WTC11 (cell line): ENCODE measurements at regions not wholly inside any gene's neighbourhood (a gene's known extent, or its start where the extent isn't known, plus 50 kb on each side); places are given as distances from the start of the nearest gene placed in this dataset.

Source experiments
- ATAC-seq: fragments of 200-7000 bp; cut with Tn5 transposase; 2 replicates; pipeline ENCODE4 v1.10.0; 2021; ENCODE audit warnings: mild to moderate bottlenecking, moderate library complexity
- CTCF ChIA-PET: fragments of 300-600 bp; sonication (Branson Sonifier 250); formaldehyde crosslinking; loops from one replicate; lab custom pipeline; 2021; ENCODE audit warnings: antibody characterized with exemption; lab: Charles Lee
- POLR2A ChIA-PET: fragments of 350-600 bp; sonication (Branson Sonifier 250); formaldehyde crosslinking; loops from one replicate; lab custom pipeline; 2021; ENCODE audit warnings: antibody characterized with exemption; lab: Charles Lee
- DNase-seq: peaks from one replicate; pipeline ENCODE4 v3.0.0; 2021; ENCODE audit warnings: low spot score
- H3K27ac Mint-ChIP-seq: 2 replicates; pipeline ENCODE4 v1.8.0; 2021; ENCODE audit warnings: mixed read lengths
- H3K27me3 Mint-ChIP-seq: 2 replicates; pipeline ENCODE4 v1.8.0; 2021; ENCODE audit warnings: low read depth, mild to moderate bottlenecking, moderate library complexity, mixed read lengths
- H3K36me3 Mint-ChIP-seq: 2 replicates; pipeline ENCODE4 v1.8.0; 2021; ENCODE audit warnings: mixed read lengths
- H3K4me1 Mint-ChIP-seq: 2 replicates; pipeline ENCODE4 v1.8.0; 2022; ENCODE audit warnings: mixed read lengths
- H3K4me3 Mint-ChIP-seq: 2 replicates; pipeline ENCODE4 v1.8.0; 2021; ENCODE audit warnings: mild to moderate bottlenecking, moderate library complexity, mixed read lengths
- H3K9me3 Mint-ChIP-seq: 2 replicates; pipeline ENCODE4 v1.8.0; 2021; ENCODE audit warnings: mixed read lengths
- ELF4 ChIP-seq: sonication (generic); formaldehyde crosslinking; IDR thresholded peaks from 2 replicates; pipeline ENCODE4 v1.8.1; 2022; ENCODE audit warnings: low read depth, mild to moderate bottlenecking, moderate library complexity, missing genetic modification reagents
- MYBL2 ChIP-seq: sonication (generic); formaldehyde crosslinking; IDR thresholded peaks from 2 replicates; pipeline ENCODE4 v1.8.1; 2023; ENCODE audit warnings: mild to moderate bottlenecking, moderate library complexity, missing genetic modification reagents
- NFATC4 ChIP-seq: fragments of 250-450 bp; sonication (Bioruptor Pico); IDR thresholded peaks from 2 replicates; pipeline ENCODE4 v1.9.0; 2021; ENCODE audit warnings: mild to moderate bottlenecking
- NR3C1 ChIP-seq: sonication (generic); formaldehyde crosslinking; conservative IDR thresholded peaks from 2 replicates; pipeline ENCODE4 v1.8.1; 2023; ENCODE audit warnings: low read depth, mild to moderate bottlenecking, missing genetic modification reagents
- RELA ChIP-seq: sonication (generic); formaldehyde crosslinking; IDR thresholded peaks from 2 replicates; pipeline ENCODE4 v1.8.1; 2022; ENCODE audit warnings: missing genetic modification reagents, mild to moderate bottlenecking, borderline replicate concordance
- SMAD3 ChIP-seq: sonication (generic); formaldehyde crosslinking; IDR thresholded peaks from 2 replicates; pipeline ENCODE4 v1.8.0; 2022; ENCODE audit warnings: missing genetic modification reagents, mild to moderate bottlenecking, borderline replicate concordance
- SOX15 ChIP-seq: fragments of 250-450 bp; sonication (Bioruptor Pico); IDR thresholded peaks from 2 replicates; pipeline ENCODE4 v1.9.0; 2021; ENCODE audit warnings: mild to moderate bottlenecking
- TCF7 ChIP-seq: sonication (generic); formaldehyde crosslinking; IDR thresholded peaks from 2 replicates; pipeline ENCODE4 v1.8.0; 2022; ENCODE audit warnings: mild to moderate bottlenecking, low read depth, missing genetic modification reagents, moderate library complexity
- ZBTB21 ChIP-seq: sonication (generic); formaldehyde crosslinking; IDR thresholded peaks from 2 replicates; pipeline ENCODE4 v1.8.1; 2023; ENCODE audit warnings: mild to moderate bottlenecking, missing genetic modification reagents, borderline replicate concordance
- ZNF232 ChIP-seq: sonication (generic); formaldehyde crosslinking; IDR thresholded peaks from 2 replicates; pipeline ENCODE4 v1.8.0; 2022; ENCODE audit warnings: mild to moderate bottlenecking, missing genetic modification reagents
- ZNF263 ChIP-seq: sonication (generic); formaldehyde crosslinking; IDR thresholded peaks from 2 replicates; pipeline ENCODE4 v1.8.1; 2022; ENCODE audit warnings: low read depth, mild to moderate bottlenecking, moderate library complexity, missing genetic modification reagents
- TF ChIP-seq, protein P1 (sequence below): fragments of 250-450 bp; sonication (Bioruptor Pico); conservative IDR thresholded peaks from 2 replicates; pipeline ENCODE4 v1.9.0; 2021; ENCODE audit warnings: mild to moderate bottlenecking
- TF ChIP-seq, protein P2 (sequence below): sonication (generic); formaldehyde crosslinking; IDR thresholded peaks from 2 replicates; pipeline ENCODE4 v1.8.1; 2022; ENCODE audit warnings: missing genetic modification reagents, borderline replicate concordance
- TF ChIP-seq, protein P3 (sequence below): sonication (generic); formaldehyde crosslinking; conservative IDR thresholded peaks from 2 replicates; pipeline ENCODE4 v1.8.1; 2022; ENCODE audit warnings: mild to moderate bottlenecking, missing genetic modification reagents
- TF ChIP-seq, protein P4 (sequence below): sonication (generic); formaldehyde crosslinking; IDR thresholded peaks from 2 replicates; pipeline ENCODE4 v1.8.1; 2023; ENCODE audit warnings: mild to moderate bottlenecking, missing genetic modification reagents, moderate library complexity
- TF ChIP-seq, protein P5 (sequence below): fragments of 250-450 bp; sonication (Bioruptor Pico); IDR thresholded peaks from 2 replicates; pipeline ENCODE4 v1.9.0; 2021; ENCODE audit warnings: mild to moderate bottlenecking, borderline replicate concordance
- TF ChIP-seq, protein P6 (sequence below): sonication (generic); formaldehyde crosslinking; IDR thresholded peaks from 2 replicates; pipeline ENCODE4 v1.8.1; 2022; ENCODE audit warnings: mild to moderate bottlenecking, moderate library complexity, missing genetic modification reagents
- TF ChIP-seq, protein P7 (sequence below): fragments of 200-600 bp; IDR thresholded peaks from 2 replicates; pipeline ENCODE4 v1.8.0; 2022; ENCODE audit warnings: antibody characterized with exemption
- TF ChIP-seq, protein P8 (sequence below): fragments of 250-450 bp; sonication (Bioruptor Pico); IDR thresholded peaks from 2 replicates; pipeline ENCODE4 v1.9.0; 2021; ENCODE audit warnings: mild to moderate bottlenecking

DNA sequence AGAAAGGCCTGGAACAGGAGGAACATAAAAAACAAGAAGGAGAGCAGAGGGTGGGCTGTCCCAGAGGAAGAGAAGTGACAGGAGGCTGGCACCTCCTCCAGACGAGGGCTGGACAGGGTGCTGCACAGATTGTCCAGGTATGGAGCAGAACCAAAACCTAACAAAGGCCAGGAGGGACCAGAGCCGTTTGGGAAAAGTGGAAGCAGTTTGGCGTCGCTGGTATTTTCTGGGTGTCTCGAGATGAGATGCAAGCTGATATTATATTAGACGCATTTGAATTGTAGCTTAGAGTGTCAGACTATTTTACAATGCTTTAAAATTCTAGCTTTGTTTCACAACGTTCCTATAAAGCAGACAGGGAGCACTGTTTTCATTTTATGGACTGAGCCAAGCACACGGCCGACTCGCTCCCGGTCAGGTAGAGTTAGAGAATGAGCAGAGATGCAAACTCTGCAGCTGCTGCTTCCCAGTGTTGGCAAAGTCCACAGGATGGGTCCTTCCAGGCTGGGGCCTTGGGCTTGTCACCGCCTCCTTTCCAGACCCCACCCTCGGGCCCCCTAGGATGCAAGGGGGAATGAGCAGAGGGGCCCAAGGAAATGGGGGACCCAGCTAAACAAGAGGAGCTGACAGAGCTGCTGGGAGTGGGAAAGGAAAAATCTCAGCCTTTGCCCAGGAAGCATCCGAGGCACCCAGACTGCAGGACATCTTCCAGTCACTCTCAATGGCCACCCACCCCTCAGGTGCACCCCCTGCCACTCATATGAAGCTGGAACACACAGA lies 60.8 kb upstream of the TMPRSS2 start (continued):
- TF ChIP-seq, protein P1, sequence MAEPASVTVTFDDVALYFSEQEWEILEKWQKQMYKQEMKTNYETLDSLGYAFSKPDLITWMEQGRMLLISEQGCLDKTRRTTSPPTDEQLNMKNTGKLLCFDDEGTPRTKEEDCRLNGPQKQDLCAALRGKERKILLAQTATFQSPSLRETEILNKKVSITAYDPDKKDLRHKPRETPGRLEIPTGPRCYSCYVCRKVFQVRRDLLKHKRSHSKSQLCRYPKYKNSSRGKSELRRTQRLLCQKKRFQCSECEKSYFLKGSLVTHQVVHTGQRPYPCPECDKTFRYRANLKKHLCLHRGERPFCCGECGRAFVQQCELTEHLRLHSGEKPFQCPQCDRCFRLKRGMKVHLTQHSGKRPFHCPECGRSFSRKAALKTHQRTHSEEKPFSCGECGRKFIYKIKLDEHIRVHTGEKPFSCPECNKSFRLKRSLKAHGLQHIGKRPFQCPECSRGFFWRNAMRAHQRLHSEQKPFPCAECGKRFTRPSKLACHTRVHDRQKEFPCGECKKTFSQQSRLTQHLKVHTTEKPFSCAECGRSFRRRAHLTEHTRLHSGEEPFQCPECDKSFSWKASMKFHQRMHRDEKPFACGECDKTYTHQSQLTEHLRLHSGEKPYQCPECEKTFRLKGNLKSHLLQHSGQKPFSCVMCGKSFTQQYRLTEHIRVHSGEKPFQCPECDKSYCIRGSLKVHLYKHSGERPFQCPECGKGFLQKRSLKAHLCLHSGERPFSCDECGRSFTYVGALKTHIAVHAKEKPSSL (CRISPR knock-in tag) = no peak
- no peak for TF ChIP-seq MYBL2
- TF ChIP-seq ZBTB21 (CRISPR knock-in tag) = no peak

DNA sequence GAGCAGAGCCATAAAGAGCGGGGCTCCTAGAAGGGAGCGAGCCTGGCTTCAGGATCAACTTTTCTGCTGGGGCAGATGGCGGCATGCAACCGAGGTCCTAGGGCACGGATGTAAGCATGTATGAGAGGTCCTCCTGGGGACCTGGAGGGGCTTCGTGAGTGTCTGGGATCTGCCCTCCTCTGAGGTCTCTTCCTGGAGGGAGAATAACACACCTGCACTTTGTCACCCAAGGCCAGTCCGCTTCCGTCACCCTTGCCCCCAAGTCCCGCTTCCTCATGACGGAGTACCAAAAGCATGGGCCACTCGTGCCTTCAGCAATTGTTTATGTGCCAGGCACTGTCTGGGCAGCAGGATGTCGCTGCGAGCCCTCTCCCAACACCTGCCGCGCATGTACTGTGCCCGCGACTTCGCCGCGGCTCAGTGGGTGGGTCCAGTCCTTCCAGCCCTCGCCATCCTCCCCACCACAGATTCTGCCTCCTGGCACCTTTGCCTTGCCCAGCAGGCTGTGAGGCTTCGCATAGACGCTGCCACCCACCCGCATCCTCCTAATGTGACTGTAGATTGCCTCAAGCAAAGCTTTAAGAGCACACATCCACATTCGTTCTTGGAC lies 60.0 kb upstream of the TMPRSS2 start:
- H3K27me3 Mint-ChIP-seq = no peaks in the 10 kb centered on the region; the same call in 1 of the 2 replicates
- POLR2A ChIA-PET = no interaction called here
- H3K9me3 Mint-ChIP-seq = peaks cover 25% of the 10 kb centered on the region
- DNase-seq = no peak
- H3K27ac Mint-ChIP-seq = no peak overlapping the region
- no peak for ATAC-seq
- CTCF ChIA-PET = interaction anchor here (0.9 kb wide), 1 partner anchor 248 kb away, joined by 3 read pairs; no protein-coding TSS in a partner anchor
- peaks cover 11% of the 10 kb centered on the region for H3K36me3 Mint-ChIP-seq
- no peak overlapping the region for H3K4me3 Mint-ChIP-seq
- no peaks in the 10 kb centered on the region for H3K4me1 Mint-ChIP-seq
- TF ChIP-seq ZNF232 (CRISPR knock-in tag) = no peak
- no peak for TF ChIP-seq MYBL2
- TF ChIP-seq NR3C1 (CRISPR knock-in tag) = no peak
- no peak for TF ChIP-seq ELF4 (CRISPR knock-in tag)
- TF ChIP-seq, protein P2, sequence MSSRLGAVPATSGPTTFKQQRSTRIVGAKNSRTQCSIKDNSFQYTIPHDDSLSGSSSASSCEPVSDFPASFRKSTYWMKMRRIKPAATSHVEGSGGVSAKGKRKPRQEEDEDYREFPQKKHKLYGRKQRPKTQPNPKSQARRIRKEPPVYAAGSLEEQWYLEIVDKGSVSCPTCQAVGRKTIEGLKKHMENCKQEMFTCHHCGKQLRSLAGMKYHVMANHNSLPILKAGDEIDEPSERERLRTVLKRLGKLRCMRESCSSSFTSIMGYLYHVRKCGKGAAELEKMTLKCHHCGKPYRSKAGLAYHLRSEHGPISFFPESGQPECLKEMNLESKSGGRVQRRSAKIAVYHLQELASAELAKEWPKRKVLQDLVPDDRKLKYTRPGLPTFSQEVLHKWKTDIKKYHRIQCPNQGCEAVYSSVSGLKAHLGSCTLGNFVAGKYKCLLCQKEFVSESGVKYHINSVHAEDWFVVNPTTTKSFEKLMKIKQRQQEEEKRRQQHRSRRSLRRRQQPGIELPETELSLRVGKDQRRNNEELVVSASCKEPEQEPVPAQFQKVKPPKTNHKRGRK (CRISPR knock-in tag) = no peak
- TF ChIP-seq, protein P3, sequence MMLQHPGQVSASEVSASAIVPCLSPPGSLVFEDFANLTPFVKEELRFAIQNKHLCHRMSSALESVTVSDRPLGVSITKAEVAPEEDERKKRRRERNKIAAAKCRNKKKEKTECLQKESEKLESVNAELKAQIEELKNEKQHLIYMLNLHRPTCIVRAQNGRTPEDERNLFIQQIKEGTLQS (CRISPR knock-in tag) = no peak
- TF ChIP-seq, protein P4, sequence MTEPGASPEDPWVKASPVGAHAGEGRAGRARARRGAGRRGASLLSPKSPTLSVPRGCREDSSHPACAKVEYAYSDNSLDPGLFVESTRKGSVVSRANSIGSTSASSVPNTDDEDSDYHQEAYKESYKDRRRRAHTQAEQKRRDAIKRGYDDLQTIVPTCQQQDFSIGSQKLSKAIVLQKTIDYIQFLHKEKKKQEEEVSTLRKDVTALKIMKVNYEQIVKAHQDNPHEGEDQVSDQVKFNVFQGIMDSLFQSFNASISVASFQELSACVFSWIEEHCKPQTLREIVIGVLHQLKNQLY (CRISPR knock-in tag) = no peak
- TF ChIP-seq, protein P5, sequence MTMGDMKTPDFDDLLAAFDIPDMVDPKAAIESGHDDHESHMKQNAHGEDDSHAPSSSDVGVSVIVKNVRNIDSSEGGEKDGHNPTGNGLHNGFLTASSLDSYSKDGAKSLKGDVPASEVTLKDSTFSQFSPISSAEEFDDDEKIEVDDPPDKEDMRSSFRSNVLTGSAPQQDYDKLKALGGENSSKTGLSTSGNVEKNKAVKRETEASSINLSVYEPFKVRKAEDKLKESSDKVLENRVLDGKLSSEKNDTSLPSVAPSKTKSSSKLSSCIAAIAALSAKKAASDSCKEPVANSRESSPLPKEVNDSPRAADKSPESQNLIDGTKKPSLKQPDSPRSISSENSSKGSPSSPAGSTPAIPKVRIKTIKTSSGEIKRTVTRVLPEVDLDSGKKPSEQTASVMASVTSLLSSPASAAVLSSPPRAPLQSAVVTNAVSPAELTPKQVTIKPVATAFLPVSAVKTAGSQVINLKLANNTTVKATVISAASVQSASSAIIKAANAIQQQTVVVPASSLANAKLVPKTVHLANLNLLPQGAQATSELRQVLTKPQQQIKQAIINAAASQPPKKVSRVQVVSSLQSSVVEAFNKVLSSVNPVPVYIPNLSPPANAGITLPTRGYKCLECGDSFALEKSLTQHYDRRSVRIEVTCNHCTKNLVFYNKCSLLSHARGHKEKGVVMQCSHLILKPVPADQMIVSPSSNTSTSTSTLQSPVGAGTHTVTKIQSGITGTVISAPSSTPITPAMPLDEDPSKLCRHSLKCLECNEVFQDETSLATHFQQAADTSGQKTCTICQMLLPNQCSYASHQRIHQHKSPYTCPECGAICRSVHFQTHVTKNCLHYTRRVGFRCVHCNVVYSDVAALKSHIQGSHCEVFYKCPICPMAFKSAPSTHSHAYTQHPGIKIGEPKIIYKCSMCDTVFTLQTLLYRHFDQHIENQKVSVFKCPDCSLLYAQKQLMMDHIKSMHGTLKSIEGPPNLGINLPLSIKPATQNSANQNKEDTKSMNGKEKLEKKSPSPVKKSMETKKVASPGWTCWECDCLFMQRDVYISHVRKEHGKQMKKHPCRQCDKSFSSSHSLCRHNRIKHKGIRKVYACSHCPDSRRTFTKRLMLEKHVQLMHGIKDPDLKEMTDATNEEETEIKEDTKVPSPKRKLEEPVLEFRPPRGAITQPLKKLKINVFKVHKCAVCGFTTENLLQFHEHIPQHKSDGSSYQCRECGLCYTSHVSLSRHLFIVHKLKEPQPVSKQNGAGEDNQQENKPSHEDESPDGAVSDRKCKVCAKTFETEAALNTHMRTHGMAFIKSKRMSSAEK (CRISPR knock-in tag) = no peak
- TF ChIP-seq RELA = no peak
- TF ChIP-seq, protein P6, sequence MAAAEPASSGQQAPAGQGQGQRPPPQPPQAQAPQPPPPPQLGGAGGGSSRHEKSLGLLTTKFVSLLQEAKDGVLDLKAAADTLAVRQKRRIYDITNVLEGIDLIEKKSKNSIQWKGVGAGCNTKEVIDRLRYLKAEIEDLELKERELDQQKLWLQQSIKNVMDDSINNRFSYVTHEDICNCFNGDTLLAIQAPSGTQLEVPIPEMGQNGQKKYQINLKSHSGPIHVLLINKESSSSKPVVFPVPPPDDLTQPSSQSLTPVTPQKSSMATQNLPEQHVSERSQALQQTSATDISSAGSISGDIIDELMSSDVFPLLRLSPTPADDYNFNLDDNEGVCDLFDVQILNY = no peak
- TF ChIP-seq, protein P7, sequence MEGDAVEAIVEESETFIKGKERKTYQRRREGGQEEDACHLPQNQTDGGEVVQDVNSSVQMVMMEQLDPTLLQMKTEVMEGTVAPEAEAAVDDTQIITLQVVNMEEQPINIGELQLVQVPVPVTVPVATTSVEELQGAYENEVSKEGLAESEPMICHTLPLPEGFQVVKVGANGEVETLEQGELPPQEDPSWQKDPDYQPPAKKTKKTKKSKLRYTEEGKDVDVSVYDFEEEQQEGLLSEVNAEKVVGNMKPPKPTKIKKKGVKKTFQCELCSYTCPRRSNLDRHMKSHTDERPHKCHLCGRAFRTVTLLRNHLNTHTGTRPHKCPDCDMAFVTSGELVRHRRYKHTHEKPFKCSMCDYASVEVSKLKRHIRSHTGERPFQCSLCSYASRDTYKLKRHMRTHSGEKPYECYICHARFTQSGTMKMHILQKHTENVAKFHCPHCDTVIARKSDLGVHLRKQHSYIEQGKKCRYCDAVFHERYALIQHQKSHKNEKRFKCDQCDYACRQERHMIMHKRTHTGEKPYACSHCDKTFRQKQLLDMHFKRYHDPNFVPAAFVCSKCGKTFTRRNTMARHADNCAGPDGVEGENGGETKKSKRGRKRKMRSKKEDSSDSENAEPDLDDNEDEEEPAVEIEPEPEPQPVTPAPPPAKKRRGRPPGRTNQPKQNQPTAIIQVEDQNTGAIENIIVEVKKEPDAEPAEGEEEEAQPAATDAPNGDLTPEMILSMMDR = no peak
- no peak for TF ChIP-seq SMAD3 (CRISPR knock-in tag)
- TF ChIP-seq, protein P8, sequence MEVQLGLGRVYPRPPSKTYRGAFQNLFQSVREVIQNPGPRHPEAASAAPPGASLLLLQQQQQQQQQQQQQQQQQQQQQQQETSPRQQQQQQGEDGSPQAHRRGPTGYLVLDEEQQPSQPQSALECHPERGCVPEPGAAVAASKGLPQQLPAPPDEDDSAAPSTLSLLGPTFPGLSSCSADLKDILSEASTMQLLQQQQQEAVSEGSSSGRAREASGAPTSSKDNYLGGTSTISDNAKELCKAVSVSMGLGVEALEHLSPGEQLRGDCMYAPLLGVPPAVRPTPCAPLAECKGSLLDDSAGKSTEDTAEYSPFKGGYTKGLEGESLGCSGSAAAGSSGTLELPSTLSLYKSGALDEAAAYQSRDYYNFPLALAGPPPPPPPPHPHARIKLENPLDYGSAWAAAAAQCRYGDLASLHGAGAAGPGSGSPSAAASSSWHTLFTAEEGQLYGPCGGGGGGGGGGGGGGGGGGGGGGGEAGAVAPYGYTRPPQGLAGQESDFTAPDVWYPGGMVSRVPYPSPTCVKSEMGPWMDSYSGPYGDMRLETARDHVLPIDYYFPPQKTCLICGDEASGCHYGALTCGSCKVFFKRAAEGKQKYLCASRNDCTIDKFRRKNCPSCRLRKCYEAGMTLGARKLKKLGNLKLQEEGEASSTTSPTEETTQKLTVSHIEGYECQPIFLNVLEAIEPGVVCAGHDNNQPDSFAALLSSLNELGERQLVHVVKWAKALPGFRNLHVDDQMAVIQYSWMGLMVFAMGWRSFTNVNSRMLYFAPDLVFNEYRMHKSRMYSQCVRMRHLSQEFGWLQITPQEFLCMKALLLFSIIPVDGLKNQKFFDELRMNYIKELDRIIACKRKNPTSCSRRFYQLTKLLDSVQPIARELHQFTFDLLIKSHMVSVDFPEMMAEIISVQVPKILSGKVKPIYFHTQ (CRISPR knock-in tag) = no peak
- TF ChIP-seq ZNF263 = no peak
- TF ChIP-seq TCF7 (CRISPR knock-in tag) = no peak
- no peak for TF ChIP-seq NFATC4 (CRISPR knock-in tag)
- no peak for TF ChIP-seq SOX15
